GM03348 (cell line): ENCODE measurements at regions not wholly inside any gene's neighbourhood (a gene's known extent, or its start where the extent isn't known, plus 50 kb on each side); places are given as distances from the start of the nearest gene placed in this dataset.
"Not testable (repeated sequence)": the region's sequence is repeated elsewhere in the genome, so short reads cannot be mapped to it uniquely, and the experiment has no call there.

Source experiments
- DNase-seq: peaks from one replicate; pipeline ENCODE4 v3.0.0; 2012; ENCODE audit warnings: low spot score

GRCh38 chrX:87105131-87105530 lies 412.5 kb upstream of the KLHL4 start:
- no peak for DNase-seq

GRCh38 chrX:87110142-87110541 lies 407.5 kb upstream of the KLHL4 start:
- DNase-seq: no peak

- no peak for DNase-seq
Measured at GRCh38 chrX:87140800-87141483, 376.7 kb upstream of the KLHL4 start.

DNA sequence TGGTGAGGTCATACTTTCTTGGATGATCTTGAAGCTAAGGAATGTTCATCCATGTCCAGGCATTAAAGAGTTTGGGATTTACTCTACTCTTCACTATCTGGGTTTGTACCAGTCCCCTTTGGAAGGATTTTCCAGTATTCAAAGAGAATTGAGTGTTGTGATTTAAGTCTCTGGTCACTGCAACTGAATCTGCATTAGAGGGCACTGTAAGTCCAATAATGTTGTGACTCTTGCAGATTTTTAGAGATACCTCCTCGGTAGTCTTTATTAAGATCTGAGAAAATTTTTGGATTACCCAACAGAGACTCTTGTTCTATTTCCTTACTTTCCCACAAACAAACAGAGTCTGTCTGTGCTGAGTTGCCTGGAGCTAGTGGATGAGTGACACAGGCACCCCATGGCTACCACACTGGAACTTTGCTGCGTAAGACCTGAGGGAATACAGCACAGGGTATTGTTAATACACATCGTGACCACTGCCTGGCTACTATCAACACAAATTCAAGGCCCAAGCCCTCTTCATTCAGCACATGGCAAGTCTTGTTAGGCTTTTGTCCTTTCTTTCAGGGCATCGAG lies 357.1 kb upstream of the KLHL4 start:
- DNase-seq: no peak

GRCh38 chrX:87167841-87168240 lies 349.8 kb upstream of the KLHL4 start:
- no peak for DNase-seq

DNA sequence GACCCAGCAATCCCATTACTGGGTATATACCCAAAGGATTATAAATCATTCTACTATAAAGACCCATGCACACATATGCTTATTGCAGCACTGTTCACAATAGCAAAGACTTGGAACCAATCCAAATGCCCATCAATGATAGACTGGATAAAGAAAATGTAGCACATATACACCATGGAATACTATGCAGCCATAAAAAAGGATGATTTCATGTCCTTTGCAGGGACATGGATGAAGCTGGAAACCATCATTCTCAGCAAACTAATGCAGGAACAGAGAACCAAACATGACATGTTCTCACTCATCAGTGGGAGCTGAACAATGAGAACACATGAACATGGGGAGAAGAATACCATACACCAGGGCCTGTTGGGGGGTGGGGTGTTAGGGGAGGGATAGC lies 339.6 kb upstream of the KLHL4 start:
- DNase-seq: not testable (repeated sequence)
